GM23338 (cell line): ENCODE measurements at regions not wholly inside any gene's neighbourhood (a gene's known extent, or its start where the extent isn't known, plus 50 kb on each side); places are given as distances from the start of the nearest gene placed in this dataset.

Experiments used
- CTCF ChIP-seq, 2 experiments: fragments of 200-600 bp in 1 of 2; sonication (generic) in 1 of 2; conservative IDR thresholded peaks; 2 replicates each; pipeline versions ENCODE4 v1.5.1 to v1.6.1; 2016 to 2017; ENCODE audit warnings: antibody characterized with exemption in 2 of 2, low read depth in 2 of 2, mild to moderate bottlenecking in 2 of 2, moderate library complexity in 1 of 2
- EZH2 ChIP-seq: fragments of 200-600 bp; sonication (generic); IDR thresholded peaks from one replicate; pipeline ENCODE4 v1.8.0; 2017; ENCODE audit warnings: antibody characterized with exemption, mild to moderate bottlenecking, low read depth; ENCODE audit not compliant: unreplicated experiment
- EZH2phosphoT487 ChIP-seq: fragments of 200-600 bp; sonication (generic); IDR thresholded peaks from one replicate; pipeline ENCODE4 v1.8.1; 2018; ENCODE audit warnings: antibody characterized with exemption; ENCODE audit not compliant: unreplicated experiment
- JUNB ChIP-seq: IDR thresholded peaks from one replicate; pipeline ENCODE4 v1.6.1; 2016; ENCODE audit warnings: antibody characterized with exemption; ENCODE audit not compliant: unreplicated experiment
- NANOG ChIP-seq: IDR thresholded peaks from 2 replicates; pipeline ENCODE4 v1.6.1; 2016; ENCODE audit warnings: antibody characterized with exemption, borderline replicate concordance
- POLR2AphosphoS5 ChIP-seq: IDR thresholded peaks from 2 replicates; pipeline ENCODE4 v1.6.1; 2016; ENCODE audit warnings: antibody characterized with exemption, low read depth
- REST ChIP-seq: IDR thresholded peaks from one replicate; pipeline ENCODE4 v1.6.1; 2018; ENCODE audit warnings: antibody characterized with exemption; ENCODE audit not compliant: unreplicated experiment
- ZNF331 ChIP-seq: fragments of 250-450 bp; sonication (Bioruptor Pico); IDR thresholded peaks from 2 replicates; pipeline ENCODE4 v1.5.0; 2020; ENCODE audit warnings: low read depth, mild to moderate bottlenecking, moderate library complexity

- TF ChIP-seq CTCF (conservative IDR thresholded peaks at IDR 0.05; ENCODE audit: low read depth in 2 of 2) = no peak
- no peak for TF ChIP-seq POLR2AphosphoS5
- TF ChIP-seq REST = no peak
- TF ChIP-seq EZH2 = no peak
- TF ChIP-seq EZH2phosphoT487 = no peak
- no peak for TF ChIP-seq JUNB
- no peak for TF ChIP-seq NANOG
- TF ChIP-seq ZNF331 (CRISPR knock-in tag) = no peak
Measured at GRCh38 chr4:26263165-26263564, 57.6 kb upstream of the RBPJ start.
